ENCODE measurements at regions not wholly inside any gene's neighbourhood (a gene's known extent, or its start where the extent isn't known, plus 50 kb on each side); places are given as distances from the start of the nearest gene placed in this dataset.

DNA sequence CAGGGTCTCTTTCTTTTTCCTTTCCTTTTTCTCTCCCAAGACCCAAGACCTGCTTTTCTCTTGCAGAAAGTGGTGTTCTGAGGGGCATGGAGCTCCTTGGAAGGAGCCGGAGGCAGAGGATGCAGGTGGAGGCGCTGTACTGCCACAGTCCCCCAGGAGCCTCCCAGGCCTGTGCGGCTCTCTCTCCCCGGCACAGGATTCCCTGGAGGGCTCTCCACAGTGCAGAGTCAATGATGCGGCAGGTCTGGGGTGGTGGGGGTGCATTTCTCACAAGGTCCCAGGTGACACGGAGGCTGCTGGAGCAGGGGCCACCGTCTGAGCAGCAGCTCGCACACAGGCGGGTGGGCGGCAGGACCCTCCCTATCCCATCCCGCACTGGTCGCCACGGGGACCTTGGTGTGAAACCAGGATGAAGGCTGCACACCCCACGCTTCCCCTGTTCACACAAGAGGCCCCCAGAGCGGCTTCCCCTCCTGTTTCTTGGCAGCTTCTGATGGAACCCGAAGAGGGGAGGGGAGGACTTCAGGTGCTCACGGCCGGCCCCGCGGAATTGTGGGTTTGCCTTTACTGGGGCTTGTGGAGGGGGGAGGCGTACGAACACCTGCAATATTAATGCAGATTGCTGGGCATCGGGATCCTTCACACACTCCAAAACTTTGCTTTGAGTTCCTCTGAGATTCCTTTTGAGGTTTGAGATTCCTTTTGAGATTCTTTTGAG is 186.9 kb downstream of the ENGASE start:
- no peaks in the 10 kb centered on the region for H3K9me3 ChIP-seq (ENCODE audit: control insufficient read depth in 1 of 2, insufficient read depth in 1 of 2, low read depth in 1 of 2, low read length in 2 of 2)
- H3K4me2 ChIP-seq (ENCODE audit: low read length) = no peak overlapping the region
- BruUV-seq (replicated peaks) = no TSS peak
- H3K27me3 ChIP-seq (ENCODE audit: insufficient read depth, low read length) = peaks cover 88% of the 10 kb centered on the region
- no peaks in the 10 kb centered on the region for H3K36me3 ChIP-seq (ENCODE audit: control insufficient read depth in 1 of 2, insufficient read depth in 2 of 2, low read length in 2 of 2)
- no peaks in the 10 kb centered on the region for H3K4me1 ChIP-seq (ENCODE audit: control insufficient read depth in 1 of 2, insufficient read depth in 2 of 2, low read length in 2 of 2)
- no peak overlapping the region for H3K27ac ChIP-seq (ENCODE audit: low read depth, low read length)
- H3K4me3 ChIP-seq (replicated peaks in 1 of 2; ENCODE audit: low read depth in 1 of 2, low read length in 2 of 2) = no peak overlapping the region
- H3K79me2 ChIP-seq (ENCODE audit: insufficient read depth, low read length) = no peaks in the 10 kb centered on the region
- H3K9ac ChIP-seq (ENCODE audit: low read length) = no peak overlapping the region
- intact Hi-C loops (cut with micrococcal nuclease) = no loop called here
- no peaks in the 10 kb centered on the region for H4K20me1 ChIP-seq (ENCODE audit: insufficient read depth)
- no peak for ATAC-seq
- DNase-seq (ENCODE audit: low read depth, low spot score) = no peak
- CTCF ChIA-PET = no interaction called here
- H3K9me2 ChIP-seq (ENCODE audit: insufficient read depth) = no peaks in the 10 kb centered on the region
- RAD21 ChIA-PET (ENCODE audit: low non-redundant PET in 1 of 2, low total read pairs in 2 of 2, uncharacterized antibody in 2 of 2, unreplicated experiment in 2 of 2) = no interaction called here
- POLR2A ChIA-PET = no interaction called here
- TF ChIP-seq TCF7L2 (IDR thresholded peaks at IDR 0.05; ENCODE audit: borderline replicate concordance, extremely low read depth, insufficient read depth, insufficient read length) (no peak), CBX3 (IDR thresholded peaks at IDR 0.05; ENCODE audit: low read depth) (no peak), POLR2AphosphoS5 (IDR thresholded peaks at IDR 0.05; ENCODE audit: low read depth, low read length) (no peak), JUND (IDR thresholded peaks at IDR 0.05) (no peak), EGR1 (IDR thresholded peaks at IDR 0.05; ENCODE audit: low read depth) (no peak), RAD21 (IDR thresholded peaks at IDR 0.05; ENCODE audit: low read depth) (no peak), SP1 (IDR thresholded peaks at IDR 0.05; ENCODE audit: low read depth) (no peak)
- H2AFZ ChIP-seq (ENCODE audit: low read depth, low read length, poor library complexity, severe bottlenecking) = no peak overlapping the region

DNA sequence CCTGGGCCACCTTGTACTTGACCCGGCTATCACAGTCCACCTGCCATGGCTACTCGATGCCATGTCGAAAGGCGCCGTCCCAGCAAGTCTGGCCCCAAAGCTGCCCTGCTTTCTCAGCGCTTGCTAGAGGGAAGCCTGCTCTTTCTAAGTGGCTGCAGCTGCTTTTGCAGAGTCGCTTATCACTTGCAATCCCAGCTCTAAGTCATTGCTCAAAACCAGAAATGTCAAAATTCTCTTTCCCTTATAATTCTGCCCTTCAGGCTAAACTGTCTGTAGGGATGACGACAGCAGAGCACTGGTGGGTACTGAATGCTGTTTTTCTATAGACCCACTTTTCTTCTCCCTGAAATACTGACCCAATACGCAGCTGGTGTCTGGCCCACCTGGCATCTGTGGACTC is 184.2 kb downstream of the ENGASE start:
- ChIA-PET POLR2A (no interaction called here), RAD21 (ENCODE audit: low non-redundant PET in 1 of 2, low total read pairs in 2 of 2, uncharacterized antibody in 2 of 2, unreplicated experiment in 2 of 2) (no interaction called here), CTCF (interaction anchor here (0.9 kb wide), 1 partner anchor 1119 kb away, joined by 4 read pairs; no protein-coding TSS in a partner anchor)
- H3K9ac ChIP-seq (ENCODE audit: low read length) = no peak overlapping the region
- H3K36me3 ChIP-seq (ENCODE audit: control insufficient read depth in 1 of 2, insufficient read depth in 2 of 2, low read length in 2 of 2) = no peaks in the 10 kb centered on the region
- peaks cover 81% of the 10 kb centered on the region for H3K27me3 ChIP-seq (ENCODE audit: insufficient read depth, low read length)
- ATAC-seq = no peak
- no peak overlapping the region for H3K27ac ChIP-seq (ENCODE audit: low read depth, low read length)
- no peaks in the 10 kb centered on the region for H4K20me1 ChIP-seq (ENCODE audit: insufficient read depth)
- no peak overlapping the region for H2AFZ ChIP-seq (ENCODE audit: low read depth, low read length, poor library complexity, severe bottlenecking)
- H3K79me2 ChIP-seq (ENCODE audit: insufficient read depth, low read length) = no peaks in the 10 kb centered on the region
- no peak overlapping the region for H3K4me2 ChIP-seq (ENCODE audit: low read length)
- no peaks in the 10 kb centered on the region for H3K4me1 ChIP-seq (ENCODE audit: control insufficient read depth in 1 of 2, insufficient read depth in 2 of 2, low read length in 2 of 2)
- no peak for TF ChIP-seq FOSL1 (IDR thresholded peaks at IDR 0.05; ENCODE audit: low read depth)
- BruUV-seq (replicated peaks) = no TSS peak
- DNase-seq (ENCODE audit: low read depth, low spot score) = no peak
- intact Hi-C loops (cut with micrococcal nuclease) = no loop called here
- H3K9me3 ChIP-seq (ENCODE audit: control insufficient read depth in 1 of 2, insufficient read depth in 1 of 2, low read depth in 1 of 2, low read length in 2 of 2) = no peaks in the 10 kb centered on the region
- H3K4me3 ChIP-seq (replicated peaks in 1 of 2; ENCODE audit: low read depth in 1 of 2, low read length in 2 of 2) = no peak overlapping the region
- no peaks in the 10 kb centered on the region for H3K9me2 ChIP-seq (ENCODE audit: insufficient read depth)
